Karpas-422 (cell line): ENCODE measurements at regions not wholly inside any gene's neighbourhood (a gene's known extent, or its start where the extent isn't known, plus 50 kb on each side); places are given as distances from the start of the nearest gene placed in this dataset.

Experiments
- DNase-seq: peaks from one replicate; pipeline ENCODE4 v3.0.0-alpha.2; 2015
- H2AFZ ChIP-seq: fragments of 200-600 bp; sonication (generic); 2 replicates; pipeline ENCODE4 v1.6.1; 2014; ENCODE audit warnings: antibody characterized with exemption, low read length, mixed read lengths
- H3K27ac ChIP-seq: fragments of 200-600 bp; sonication (generic); 2 replicates; pipeline ENCODE4 v1.5.1; 2014; ENCODE audit warnings: mild to moderate bottlenecking, low read length, moderate library complexity
- H3K27me3 ChIP-seq: fragments of 200-600 bp; sonication (generic); 2 replicates; pipeline ENCODE4 v1.6.1; 2014; ENCODE audit warnings: low read length, mixed read lengths
- H3K36me3 ChIP-seq: fragments of 200-600 bp; sonication (generic); 2 replicates; pipeline ENCODE4 v1.6.1; 2014; ENCODE audit warnings: low read length, mixed read lengths; ENCODE audit not compliant: insufficient read depth
- H3K4me1 ChIP-seq: fragments of 200-600 bp; sonication (generic); 2 replicates; pipeline ENCODE4 v1.6.1; 2014; ENCODE audit warnings: mild to moderate bottlenecking, low read length, mixed read lengths
- H3K4me2 ChIP-seq: fragments of 200-600 bp; sonication (generic); 2 replicates; pipeline ENCODE4 v1.6.1; 2014; ENCODE audit warnings: low read length, low read depth, mild to moderate bottlenecking; ENCODE audit not compliant: poor library complexity, severe bottlenecking
- H3K4me3 ChIP-seq: fragments of 200-600 bp; sonication (generic); 2 replicates; pipeline ENCODE4 v1.5.1; 2014; ENCODE audit warnings: mild to moderate bottlenecking, antibody characterized with exemption, low read length, mixed read lengths
- H3K79me2 ChIP-seq: fragments of 200-600 bp; sonication (generic); 2 replicates; pipeline ENCODE4 v1.6.1; 2014; ENCODE audit warnings: mild to moderate bottlenecking, low read length, mixed read lengths
- H3K9ac ChIP-seq: fragments of 200-600 bp; sonication (generic); 2 replicates; pipeline ENCODE4 v1.6.0; 2014; ENCODE audit warnings: low read length
- H3K9me2 ChIP-seq: fragments of 200-600 bp; sonication (generic), shearing (Covaris generic); replicated peaks from 2 replicates; pipeline ENCODE4 v1.6.0; 2014; ENCODE audit warnings: mild to moderate bottlenecking, low read length, moderate library complexity; ENCODE audit not compliant: insufficient read depth
- H3K9me3 ChIP-seq: fragments of 300-700, 200-600 bp; sonication (generic); 2 replicates; pipeline ENCODE4 v1.6.1; 2014; ENCODE audit warnings: low read length, mixed read lengths
- H4K20me1 ChIP-seq: fragments of 200-600 bp; sonication (generic); 2 replicates; pipeline ENCODE4 v1.6.1; 2014; ENCODE audit warnings: mild to moderate bottlenecking, antibody characterized with exemption, low read length, low read depth; ENCODE audit not compliant: insufficient read depth

DNA sequence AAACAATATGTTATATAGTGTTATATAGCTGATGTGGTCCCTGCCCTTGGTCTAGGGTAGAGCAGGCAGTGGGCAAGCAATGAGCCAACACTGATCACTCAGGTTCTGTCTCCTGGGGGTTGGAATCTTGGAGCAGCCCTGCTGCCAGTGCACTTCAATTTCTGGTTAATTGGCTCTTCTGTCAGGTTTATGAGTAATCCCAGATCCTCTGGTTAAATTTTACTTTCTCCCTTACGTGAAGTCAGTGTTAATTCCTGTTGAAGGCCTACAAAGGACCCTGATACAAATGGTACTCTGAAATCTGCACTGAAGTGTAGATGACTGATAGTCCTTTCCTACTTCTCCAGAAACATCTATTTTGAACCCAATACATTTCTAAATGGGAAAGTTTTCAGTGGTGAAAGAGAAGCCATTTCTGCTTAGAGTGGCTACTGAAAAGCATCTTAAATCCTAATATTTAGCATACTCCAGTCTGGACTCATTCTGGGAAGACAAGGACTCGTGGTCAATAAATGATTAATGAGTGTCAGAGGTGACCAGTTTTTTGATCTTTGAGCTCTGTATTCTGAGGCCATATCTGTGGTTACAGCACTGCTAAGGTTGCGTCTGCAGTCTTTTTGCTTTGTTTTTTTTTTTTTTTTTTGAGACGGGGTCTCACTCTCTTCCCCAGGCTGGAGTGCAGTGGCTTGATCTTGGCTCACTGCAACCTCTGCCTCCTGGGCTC lies 442.4 kb downstream of the KIF4B start:
- Histone ChIP-seq H3K9ac (no peak overlapping the region), H3K4me2 (no peak overlapping the region), H4K20me1 (no peaks in the 10 kb centered on the region), H3K27me3 (no peaks in the 10 kb centered on the region), H3K79me2 (no peaks in the 10 kb centered on the region), H3K9me3 (no peaks in the 10 kb centered on the region), H3K4me1 (no peaks in the 10 kb centered on the region), H3K9me2 (no peaks in the 10 kb centered on the region), H3K36me3 (no peaks in the 10 kb centered on the region), H3K27ac (no peak overlapping the region), H2AFZ (no peak overlapping the region), H3K4me3 (no peak overlapping the region)
- no peak for DNase-seq

DNA sequence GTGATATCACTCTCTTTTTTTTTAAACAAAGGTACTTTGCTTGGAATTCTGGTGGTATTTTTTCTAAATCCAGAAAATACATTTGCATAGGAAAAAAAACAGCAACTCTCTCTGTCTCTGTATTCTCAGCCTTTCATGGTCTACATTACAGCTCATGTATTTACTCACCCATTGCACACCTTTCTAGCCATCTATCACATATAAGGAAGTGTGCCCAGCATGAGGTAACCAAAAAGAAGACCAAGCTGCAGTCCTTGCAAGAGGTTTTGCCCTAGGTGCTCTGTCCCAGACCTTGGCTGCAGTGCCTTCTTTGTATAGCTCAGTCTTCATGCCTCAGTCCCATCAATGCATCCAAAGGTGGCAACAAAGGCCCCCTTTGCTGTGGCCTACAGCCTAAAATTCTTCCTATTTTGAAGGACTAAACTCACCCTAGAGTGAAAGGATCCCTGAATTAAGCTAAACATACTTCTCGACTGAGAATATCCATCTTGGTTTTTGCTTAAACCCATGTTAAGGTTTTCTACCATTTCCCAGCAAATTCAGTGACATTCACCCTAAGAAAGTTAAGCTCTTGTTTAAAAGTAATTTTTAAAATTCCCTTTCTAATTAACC lies 446.4 kb downstream of the KIF4B start:
- H2AFZ ChIP-seq, result no peak overlapping the region
- H3K4me1 ChIP-seq, result no peaks in the 10 kb centered on the region
- no peak overlapping the region for H3K9ac ChIP-seq
- no peaks in the 10 kb centered on the region for H3K9me2 ChIP-seq
- no peaks in the 10 kb centered on the region for H3K9me3 ChIP-seq
- H3K4me2 ChIP-seq, result no peak overlapping the region
- H3K27me3 ChIP-seq, result no peaks in the 10 kb centered on the region
- H3K4me3 ChIP-seq, result no peak overlapping the region
- no peak overlapping the region for H3K27ac ChIP-seq
- DNase-seq, result no peak
- no peaks in the 10 kb centered on the region for H3K36me3 ChIP-seq
- H3K79me2 ChIP-seq, result no peaks in the 10 kb centered on the region
- no peaks in the 10 kb centered on the region for H4K20me1 ChIP-seq

- Histone ChIP-seq H3K9me2 (no peaks in the 10 kb centered on the region), H3K36me3 (no peaks in the 10 kb centered on the region), H3K4me3 (no peak overlapping the region), H3K27ac (no peak overlapping the region), H3K4me1 (no peaks in the 10 kb centered on the region), H4K20me1 (no peaks in the 10 kb centered on the region), H2AFZ (no peak overlapping the region), H3K79me2 (no peaks in the 10 kb centered on the region), H3K9ac (no peak overlapping the region), H3K4me2 (no peak overlapping the region), H3K9me3 (no peaks in the 10 kb centered on the region), H3K27me3 (no peaks in the 10 kb centered on the region)
- no peak for DNase-seq
Observed at GRCh38 chr5:155460501-155460931, 447.0 kb downstream of the KIF4B start.

GRCh38 chr5:155461304-155461703 lies 447.7 kb downstream of the KIF4B start:
- H3K27ac ChIP-seq, result no peak overlapping the region
- no peak overlapping the region for H3K9ac ChIP-seq
- H3K4me3 ChIP-seq, result no peak overlapping the region
- H3K27me3 ChIP-seq, result no peaks in the 10 kb centered on the region
- H3K4me1 ChIP-seq, result no peaks in the 10 kb centered on the region
- no peaks in the 10 kb centered on the region for H3K36me3 ChIP-seq
- no peak for DNase-seq
- no peaks in the 10 kb centered on the region for H3K9me2 ChIP-seq
- H3K4me2 ChIP-seq, result no peak overlapping the region
- no peak overlapping the region for H2AFZ ChIP-seq
- no peaks in the 10 kb centered on the region for H3K79me2 ChIP-seq
- no peaks in the 10 kb centered on the region for H3K9me3 ChIP-seq
- H4K20me1 ChIP-seq, result no peaks in the 10 kb centered on the region

DNA sequence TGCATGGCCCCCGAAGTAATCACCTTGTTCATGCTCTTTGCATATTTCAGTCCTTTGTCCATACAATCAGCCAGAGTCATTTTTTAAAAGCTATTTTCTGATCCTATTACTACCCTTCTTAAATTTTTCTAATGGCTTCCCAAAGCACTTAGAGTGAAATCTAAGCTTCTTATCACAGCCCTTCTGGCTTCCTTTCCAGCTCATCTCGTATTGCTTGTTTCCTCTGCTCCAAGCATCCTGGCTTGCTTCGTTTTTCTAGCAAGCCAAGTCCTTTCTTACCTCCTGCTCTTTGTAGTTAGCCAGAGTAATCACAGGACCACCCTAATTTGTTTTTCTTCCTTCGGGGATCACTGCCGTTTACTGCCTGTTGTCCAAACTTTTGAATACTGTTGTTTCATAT lies 453.3 kb downstream of the KIF4B start:
- Histone ChIP-seq H3K4me3 (no peak overlapping the region), H2AFZ (no peak overlapping the region), H3K9ac (no peak overlapping the region), H3K4me2 (no peak overlapping the region), H3K4me1 (no peaks in the 10 kb centered on the region), H3K9me3 (no peaks in the 10 kb centered on the region), H4K20me1 (no peaks in the 10 kb centered on the region), H3K9me2 (0 out of 2 replicates have a peak, but pooled peaks cover 3% of the 10 kb centered on the region), H3K79me2 (no peaks in the 10 kb centered on the region), H3K27me3 (no peaks in the 10 kb centered on the region), H3K36me3 (no peaks in the 10 kb centered on the region), H3K27ac (no peak overlapping the region)
- no peak for DNase-seq

DNA sequence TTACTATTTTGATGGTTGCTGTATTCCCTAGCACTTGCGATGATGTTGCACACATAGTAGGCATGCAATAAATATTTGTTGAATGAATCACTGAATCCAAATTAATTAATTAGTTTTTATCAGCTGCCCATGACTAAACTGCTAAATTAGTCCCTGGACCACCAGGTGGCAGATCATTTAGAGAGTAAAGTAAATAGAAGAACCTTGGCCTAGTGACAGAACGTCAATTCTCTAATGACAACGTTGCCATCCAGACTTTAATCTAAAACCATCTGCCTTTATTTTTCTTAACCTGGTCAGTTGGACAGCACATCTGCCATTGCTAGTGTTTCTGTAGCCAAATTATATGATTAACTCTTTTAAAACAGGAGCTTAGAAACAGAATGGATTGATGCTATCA lies 457.5 kb downstream of the KIF4B start:
- no peaks in the 10 kb centered on the region for H3K27me3 ChIP-seq
- H3K4me3 ChIP-seq, result no peak overlapping the region
- H3K9me3 ChIP-seq, result no peaks in the 10 kb centered on the region
- no peaks in the 10 kb centered on the region for H3K36me3 ChIP-seq
- no peak overlapping the region for H3K4me2 ChIP-seq
- no peak overlapping the region for H3K9ac ChIP-seq
- H4K20me1 ChIP-seq, result no peaks in the 10 kb centered on the region
- DNase-seq, result no peak
- H3K27ac ChIP-seq, result no peak overlapping the region
- H3K4me1 ChIP-seq, result no peaks in the 10 kb centered on the region
- no peak overlapping the region for H2AFZ ChIP-seq
- H3K9me2 ChIP-seq, result 0 out of 2 replicates have a peak, but pooled peaks cover 3% of the 10 kb centered on the region
- H3K79me2 ChIP-seq, result no peaks in the 10 kb centered on the region

DNA sequence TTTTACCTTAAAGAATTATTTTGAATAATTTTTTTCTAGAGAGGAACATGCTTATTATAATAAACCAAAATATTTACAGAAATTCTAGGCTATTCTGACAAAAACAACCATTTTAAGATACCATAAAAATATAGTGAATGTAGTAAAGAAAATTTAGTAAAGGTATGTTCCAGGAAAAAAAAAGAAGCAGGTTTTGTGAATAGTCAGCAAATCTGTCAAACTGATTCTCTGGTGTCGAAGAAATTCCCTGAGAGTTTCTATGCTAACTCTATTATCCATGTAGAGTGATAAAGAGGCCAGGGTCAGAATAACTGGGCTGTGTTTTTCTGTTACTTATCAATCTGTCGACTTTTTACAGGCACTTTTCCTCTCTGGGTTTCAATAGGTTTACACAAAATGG lies 459.2 kb downstream of the KIF4B start:
- H3K9ac ChIP-seq, result no peak overlapping the region
- H3K4me1 ChIP-seq, result no peaks in the 10 kb centered on the region
- no peak for DNase-seq
- H3K9me2 ChIP-seq, result 0 out of 2 replicates have a peak, but pooled peaks cover 3% of the 10 kb centered on the region
- no peaks in the 10 kb centered on the region for H3K36me3 ChIP-seq
- no peaks in the 10 kb centered on the region for H3K9me3 ChIP-seq
- H3K79me2 ChIP-seq, result no peaks in the 10 kb centered on the region
- no peak overlapping the region for H2AFZ ChIP-seq
- H4K20me1 ChIP-seq, result no peaks in the 10 kb centered on the region
- H3K27ac ChIP-seq, result no peak overlapping the region
- H3K4me2 ChIP-seq, result no peak overlapping the region
- H3K4me3 ChIP-seq, result no peak overlapping the region
- no peaks in the 10 kb centered on the region for H3K27me3 ChIP-seq

GRCh38 chr5:155475318-155475717 lies 461.8 kb downstream of the KIF4B start:
- Histone ChIP-seq H4K20me1 (no peaks in the 10 kb centered on the region), H3K4me2 (no peak overlapping the region), H3K27me3 (no peaks in the 10 kb centered on the region), H3K4me1 (no peaks in the 10 kb centered on the region), H3K9me2 (no peaks in the 10 kb centered on the region), H3K79me2 (no peaks in the 10 kb centered on the region), H3K36me3 (no peaks in the 10 kb centered on the region), H3K9ac (no peak overlapping the region), H2AFZ (no peak overlapping the region), H3K4me3 (no peak overlapping the region), H3K27ac (no peak overlapping the region), H3K9me3 (no peaks in the 10 kb centered on the region)
- DNase-seq, result no peak
